Central memory CD4-positive, alpha-beta T cell (primary cell): ENCODE measurements at regions not wholly inside any gene's neighbourhood (a gene's known extent, or its start where the extent isn't known, plus 50 kb on each side); places are given as distances from the start of the nearest gene placed in this dataset.

ENCODE experiments used
- DNase-seq: peaks from one replicate; pipeline ENCODE4 v3.0.0; 2022

- no peak for DNase-seq
Observed at GRCh38 chr14:38761033-38761432, 342.0 kb downstream of the SEC23A start.

- no peak for DNase-seq
Observed at GRCh38 chr14:38758661-38759060, 344.4 kb downstream of the SEC23A start.

- DNase-seq = no peak
Observed at GRCh38 chr14:38755036-38755435, 348.0 kb downstream of the SEC23A start.

- DNase-seq = no peak
Observed at GRCh38 chr14:38752750-38753149, 350.3 kb downstream of the SEC23A start.

GRCh38 chr14:38752341-38752740 is 350.7 kb downstream of the SEC23A start:
- DNase-seq = no peak

GRCh38 chr14:38751459-38751858 is 351.6 kb downstream of the SEC23A start:
- DNase-seq = no peak

GRCh38 chr14:38749936-38750335 is 353.1 kb downstream of the SEC23A start:
- DNase-seq = no peak

GRCh38 chr14:38745861-38746260 is 357.2 kb downstream of the SEC23A start:
- no peak for DNase-seq

- no peak for DNase-seq
Observed at GRCh38 chr14:38743966-38744584, 359.0 kb downstream of the SEC23A start.

GRCh38 chr14:38737686-38738407 is 365.2 kb downstream of the SEC23A start:
- no peak for DNase-seq

GRCh38 chr14:38735005-38735404 is 368.0 kb downstream of the SEC23A start:
- DNase-seq = peak; percentile 3

GRCh38 chr14:38731962-38732361 is 371.1 kb downstream of the SEC23A start:
- no peak for DNase-seq

GRCh38 chr14:38730420-38730819 is 372.6 kb downstream of the SEC23A start:
- DNase-seq = no peak

GRCh38 chr14:38727731-38728130 is 375.3 kb downstream of the SEC23A start:
- no peak for DNase-seq

GRCh38 chr14:38724621-38725020 is 378.4 kb downstream of the SEC23A start:
- no peak for DNase-seq

GRCh38 chr14:38723959-38724358 is 379.1 kb downstream of the SEC23A start:
- DNase-seq = no peak

- no peak for DNase-seq
Observed at GRCh38 chr14:38723277-38723676, 379.8 kb downstream of the SEC23A start.

GRCh38 chr14:38721822-38722431 is 381.1 kb downstream of the SEC23A start:
- DNase-seq = no peak

GRCh38 chr14:38718519-38718918 is 384.5 kb downstream of the SEC23A start:
- DNase-seq = no peak

GRCh38 chr14:38716926-38717325 is 386.1 kb downstream of the SEC23A start:
- no peak for DNase-seq

GRCh38 chr14:38710881-38711280 is 392.2 kb downstream of the SEC23A start:
- no peak for DNase-seq

GRCh38 chr14:38710196-38710595 is 392.8 kb downstream of the SEC23A start:
- DNase-seq = no peak

- DNase-seq = no peak
Observed at GRCh38 chr14:38705220-38705619, 397.8 kb downstream of the SEC23A start.

- no peak for DNase-seq
Observed at GRCh38 chr14:38704220-38704619, 398.8 kb downstream of the SEC23A start.
